Aorta (tissue), 5 donors: ENCODE measurements at regions not wholly inside any gene's neighbourhood (a gene's known extent, or its start where the extent isn't known, plus 50 kb on each side); places are given as distances from the start of the nearest gene placed in this dataset.
A peak's percentile ranks its signal among the peaks of the same experiment; 100 is the strongest.

Experiments
- ATAC-seq: fragments of 200-7000 bp; cut with Tn5 transposase; one replicate; pipeline ENCODE4 v1.9.1; 2022; ENCODE audit warnings: moderate library complexity; ENCODE audit not compliant: low FRiP score
- DNase-seq, 2 donors: peaks; one replicate each; pipeline ENCODE4 v3.0.0-alpha.2; 2020
- H3K27ac ChIP-seq, 2 donors: one replicate each; pipeline ENCODE4 v1.5.1; 2013; ENCODE audit warnings: low read length in 2 of 2, mild to moderate bottlenecking in 2 of 2, moderate library complexity in 2 of 2, control low read depth in 1 of 2, inconsistent platforms in 1 of 2, low read depth in 1 of 2
- H3K27me3 ChIP-seq, 2 donors: one replicate each; pipeline ENCODE4 v1.6.1; 2013; ENCODE audit warnings: control low read depth in 1 of 2, low read length in 1 of 2, mild to moderate bottlenecking in 1 of 2, moderate library complexity in 1 of 2; ENCODE audit not compliant: insufficient read depth in 2 of 2, control insufficient read depth in 1 of 2
- H3K36me3 ChIP-seq, 2 donors: one replicate each; pipeline ENCODE4 v1.6.1; 2013; ENCODE audit warnings: control low read depth in 1 of 2, low read length in 1 of 2, mild to moderate bottlenecking in 1 of 2; ENCODE audit not compliant: insufficient read depth in 2 of 2, control insufficient read depth in 1 of 2
- H3K4me1 ChIP-seq, 2 donors: one replicate each; pipeline ENCODE4 v1.6.1; 2013; ENCODE audit warnings: low read length in 2 of 2, control low read depth in 1 of 2, mild to moderate bottlenecking in 1 of 2, moderate library complexity in 1 of 2; ENCODE audit not compliant: insufficient read depth in 2 of 2, control insufficient read depth in 1 of 2
- H3K4me3 ChIP-seq, 2 donors: one replicate each; pipeline ENCODE4 v1.5.1; 2013; ENCODE audit warnings: low read length in 2 of 2, control low read depth in 1 of 2, mild to moderate bottlenecking in 1 of 2
- H3K9me3 ChIP-seq: one replicate; pipeline ENCODE4 v1.6.1; 2013; ENCODE audit warnings: mild to moderate bottlenecking, low read length; ENCODE audit not compliant: control insufficient read depth
- WGBS, 2 donors: extraction: QIAGEN DNeasy Blood & Tissue Kit; methylation state at CpG; one replicate each; pipeline ENCODE4 v1.1.7; 2013; 5-methylcytosine and 5-hydroxymethylcytosine counted together
- intact Hi-C, 2 donors: fragments of 100-400 bp; cut with DNase I; formaldehyde crosslinking; loops; one replicate each; pipeline versions ENCODE4 v1.14.2 to v1.15.0; 2022
- donor health status: healthy with polysubstance abuse.
- donor health status: Bipolar disorder and iron deficiency.
- donor health status: DM: no; HTN: no; CAD: no.
- donor health status: DM: no; HTN: no; CAD: no.
- donor health status: DM: yes; HTN: yes; CAD: no.

DNA sequence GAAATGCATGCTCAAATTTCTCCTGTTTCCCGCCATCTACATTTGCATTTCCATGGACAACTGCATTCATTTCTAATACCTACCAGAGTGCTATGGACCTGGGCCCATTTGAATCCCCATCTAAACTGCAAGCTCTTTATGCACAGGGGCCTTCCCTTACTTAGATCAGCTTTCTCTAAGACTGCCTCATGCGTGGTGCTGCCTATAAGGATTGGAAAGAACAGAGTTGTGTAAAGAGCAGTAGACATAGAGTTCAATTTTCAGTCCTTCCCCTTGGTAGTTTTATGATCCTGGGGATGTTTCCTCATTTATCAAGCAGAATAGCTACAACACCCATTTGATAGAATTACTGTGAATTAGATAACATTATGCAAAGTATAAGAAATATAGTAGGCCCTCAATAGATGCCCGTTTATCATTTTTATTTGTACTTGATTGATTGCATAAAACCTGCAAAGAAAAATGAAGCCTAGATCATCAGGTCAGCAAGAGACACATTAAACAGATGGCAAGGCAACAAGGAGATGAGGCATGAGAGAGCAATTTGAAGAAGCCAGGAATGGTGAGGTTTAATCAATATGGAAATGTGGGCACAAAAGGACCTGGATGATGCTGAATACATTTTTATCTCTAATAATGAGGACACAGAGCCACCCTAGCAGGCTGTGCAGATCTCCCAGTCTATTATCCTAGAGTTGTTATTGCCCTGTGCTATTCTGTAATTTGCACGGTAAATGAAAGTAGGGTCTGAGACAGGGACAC lies 359.7 kb downstream of the FAM181B start:
- DNase-seq (no peak), ATAC-seq (no peak)
- H3K4me3 ChIP-seq, result no peak overlapping the region
- H3K27ac ChIP-seq, result no peak overlapping the region
- H3K36me3 ChIP-seq, result no peaks in the 10 kb centered on the region
- no peaks in the 10 kb centered on the region for H3K9me3 ChIP-seq
- 81 to 82% methylated on average over 4 of the region's 4 CpGs for WGBS, 2 donors
- intact Hi-C loops, result no loop called here
- H3K27me3 ChIP-seq, result no peaks in the 10 kb centered on the region
- H3K4me1 ChIP-seq, result no peaks in the 10 kb centered on the region

DNA sequence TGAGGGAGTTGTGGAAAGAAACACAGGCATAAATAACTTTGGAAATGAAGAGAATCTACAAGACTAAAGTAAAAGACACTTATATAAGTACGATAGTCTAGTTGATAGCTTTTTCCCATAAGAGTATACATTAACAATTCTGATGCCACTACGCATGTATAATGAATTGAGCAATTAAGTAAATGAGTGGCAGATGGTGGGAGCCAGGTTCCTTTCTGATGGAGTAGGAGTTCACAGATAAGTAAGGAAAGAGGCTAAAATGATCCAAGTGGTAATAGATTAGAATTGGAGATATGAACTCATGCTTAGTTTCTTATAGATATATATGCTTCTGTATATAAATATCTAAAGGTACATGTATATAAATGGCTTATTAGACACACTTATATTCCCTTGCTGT lies 368.3 kb downstream of the FAM181B start:
- ATAC-seq, result no peak
- 41 to 48% methylated on average over 2 of the region's 2 CpGs for WGBS, 2 donors

DNA sequence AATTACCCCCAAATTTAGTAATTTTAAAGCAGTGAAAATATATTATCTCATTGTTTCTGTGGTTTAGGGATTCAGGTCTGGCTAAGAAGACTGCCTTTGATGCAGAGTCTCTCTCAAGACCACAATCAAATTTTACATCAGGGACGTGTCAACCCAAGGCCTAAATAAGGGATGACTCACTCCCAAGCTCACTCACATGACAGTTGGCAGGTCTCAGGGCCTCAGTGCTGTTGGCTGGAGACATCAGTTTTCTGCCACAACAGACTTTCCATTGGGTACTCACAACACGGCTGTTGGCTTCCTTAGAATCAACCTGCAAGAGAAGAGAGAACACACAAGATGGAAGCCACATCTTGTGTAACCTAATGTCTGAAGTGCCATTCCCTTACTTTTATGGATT lies 377.3 kb downstream of the FAM181B start:
- intact Hi-C loops, result no loop called here
- no peaks in the 10 kb centered on the region for H3K36me3 ChIP-seq
- DNase-seq, result no peak
- no peaks in the 10 kb centered on the region for H3K9me3 ChIP-seq
- H3K4me1 ChIP-seq, result no peaks in the 10 kb centered on the region
- no peak overlapping the region for H3K4me3 ChIP-seq
- WGBS, 2 donors, result 60 to 63% methylated on average over 2 of the region's 2 CpGs
- no peak overlapping the region for H3K27ac ChIP-seq
- no peaks in the 10 kb centered on the region for H3K27me3 ChIP-seq
- ATAC-seq, result no peak

More for the DNA sequence above, 368.3 kb downstream of the FAM181B start:
- H3K27ac ChIP-seq, result no peak overlapping the region
- no peak overlapping the region for H3K4me3 ChIP-seq
- no peaks in the 10 kb centered on the region for H3K9me3 ChIP-seq
- DNase-seq, result no peak
- no peaks in the 10 kb centered on the region for H3K4me1 ChIP-seq
- H3K27me3 ChIP-seq, result no peaks in the 10 kb centered on the region
- intact Hi-C loops, result no loop called here
- H3K36me3 ChIP-seq, result no peaks in the 10 kb centered on the region

DNA sequence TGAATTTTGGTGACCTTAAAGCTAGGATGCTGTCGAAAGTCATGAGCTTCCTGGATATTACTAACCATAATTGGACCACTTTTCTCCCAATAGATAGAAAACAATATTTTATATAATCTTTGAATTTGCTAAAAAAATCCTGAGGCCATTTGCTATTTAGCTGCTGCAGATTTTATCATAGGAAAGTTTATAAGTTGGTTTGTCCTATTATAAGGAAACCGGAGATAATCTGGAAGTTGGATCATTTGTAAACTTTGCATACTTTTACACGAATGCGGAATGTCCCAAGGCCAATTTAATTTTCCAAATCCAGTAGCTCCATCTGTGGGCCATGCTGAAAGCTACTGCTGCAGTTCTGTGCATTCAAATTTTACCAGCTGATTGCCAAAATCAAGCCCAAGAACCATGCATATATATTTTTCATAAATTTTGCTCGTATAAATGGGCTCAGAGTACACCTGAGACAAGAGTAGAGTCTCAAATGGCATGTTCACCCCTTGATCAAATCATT lies 378.3 kb downstream of the FAM181B start:
- Histone ChIP-seq H3K4me1 (no peaks in the 10 kb centered on the region), H3K27ac (no peak overlapping the region), H3K9me3 (no peaks in the 10 kb centered on the region), H3K27me3 (no peaks in the 10 kb centered on the region), H3K4me3 (no peak overlapping the region), H3K36me3 (no peaks in the 10 kb centered on the region)
- no peak for DNase-seq
- intact Hi-C loops, result no loop called here
- WGBS, 2 donors, result 66 to 72% methylated on average over 5 of the region's 5 CpGs
- no peak for ATAC-seq

DNA sequence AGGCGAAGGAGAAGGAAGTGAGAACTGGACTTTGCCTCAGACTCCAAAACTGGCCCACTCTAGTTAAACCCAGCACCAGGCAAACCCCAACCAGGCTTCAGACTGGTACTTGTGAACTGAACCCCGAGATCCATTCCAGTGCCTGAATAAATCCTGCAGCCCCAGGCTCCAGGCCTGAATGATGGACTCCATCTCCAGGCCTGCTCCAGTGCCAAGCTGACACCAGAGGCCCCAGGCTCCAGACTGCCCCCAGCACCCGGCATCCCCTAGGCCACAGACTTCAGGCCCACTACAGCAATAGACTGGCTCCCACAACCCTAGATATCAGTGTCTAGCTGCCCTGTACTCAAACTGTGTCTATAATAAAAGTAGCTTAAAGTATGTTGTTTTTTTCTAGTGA lies 406.8 kb downstream of the FAM181B start:
- ATAC-seq (no peak), DNase-seq (peak in 1 of 2 donors; percentile 57)
- 78 to 81% methylated on average over 3 of the region's 3 CpGs for WGBS, 2 donors
- Histone ChIP-seq H3K9me3 (no peaks in the 10 kb centered on the region), H3K4me3 (no peak overlapping the region), H3K4me1 (no peaks in the 10 kb centered on the region), H3K36me3 (no peaks in the 10 kb centered on the region), H3K27ac (no peak overlapping the region), H3K27me3 (no peaks in the 10 kb centered on the region)
- intact Hi-C loops, result no loop called here

DNA sequence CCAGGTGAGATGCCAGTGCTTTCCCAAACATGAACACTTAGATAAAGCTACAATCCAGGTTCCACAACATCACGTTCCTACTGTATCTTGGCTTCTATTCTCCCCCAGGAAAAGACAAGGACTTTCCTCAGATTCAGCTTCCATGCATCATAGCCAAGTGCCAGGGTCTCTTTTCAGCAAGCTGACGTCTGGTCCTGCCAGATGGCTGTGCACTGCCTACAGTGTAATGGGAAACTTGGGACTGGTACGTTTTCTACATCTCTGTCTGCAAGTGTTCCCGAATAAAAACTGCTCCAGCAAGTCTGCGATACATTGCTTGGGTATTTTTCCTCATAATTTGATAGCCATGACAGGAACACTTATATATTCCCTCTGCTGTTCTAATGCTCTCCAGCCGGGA lies 412.5 kb downstream of the FAM181B start:
- Histone ChIP-seq H3K36me3 (no peaks in the 10 kb centered on the region), H3K27ac (no peak overlapping the region), H3K9me3 (no peaks in the 10 kb centered on the region), H3K27me3 (no peaks in the 10 kb centered on the region), H3K4me1 (no peaks in the 10 kb centered on the region), H3K4me3 (no peak overlapping the region)
- ATAC-seq, result no peak
- 58 to 60% methylated on average over 6 of the region's 6 CpGs for WGBS, 2 donors
- intact Hi-C loops, result no loop called here
- DNase-seq, result no peak

DNA sequence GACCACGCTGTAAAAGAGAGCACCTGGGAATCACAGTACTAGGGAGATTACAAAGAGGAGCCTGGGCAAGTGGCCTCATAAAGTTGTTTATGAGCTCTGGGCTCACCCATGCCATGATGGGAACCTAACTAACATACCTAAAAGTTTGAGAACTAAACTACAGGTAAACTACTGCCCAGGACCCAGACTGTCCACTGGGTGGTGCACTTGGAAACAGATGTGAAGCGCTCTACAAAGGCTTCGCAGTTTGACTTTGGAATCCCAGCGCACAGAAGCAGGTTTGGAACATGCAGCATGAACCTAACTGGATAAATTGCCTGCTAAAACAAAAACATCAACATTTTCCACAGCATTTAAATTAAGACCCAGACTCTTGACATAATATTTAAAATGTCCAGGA lies 418.6 kb downstream of the FAM181B start:
- intact Hi-C loops, result no loop called here
- Histone ChIP-seq H3K27me3 (peaks cover 0 to 2% of the 10 kb centered on the region in 2 donors), H3K9me3 (peaks cover 1% of the 10 kb centered on the region), H3K4me1 (no peaks in the 10 kb centered on the region), H3K4me3 (no peak overlapping the region), H3K36me3 (no peaks in the 10 kb centered on the region), H3K27ac (no peak overlapping the region)
- WGBS, 2 donors, result 20 to 30% methylated on average over 4 of the region's 4 CpGs
- DNase-seq, result peak in 1 of 2 donors; percentile 42
- no peak for ATAC-seq

DNA sequence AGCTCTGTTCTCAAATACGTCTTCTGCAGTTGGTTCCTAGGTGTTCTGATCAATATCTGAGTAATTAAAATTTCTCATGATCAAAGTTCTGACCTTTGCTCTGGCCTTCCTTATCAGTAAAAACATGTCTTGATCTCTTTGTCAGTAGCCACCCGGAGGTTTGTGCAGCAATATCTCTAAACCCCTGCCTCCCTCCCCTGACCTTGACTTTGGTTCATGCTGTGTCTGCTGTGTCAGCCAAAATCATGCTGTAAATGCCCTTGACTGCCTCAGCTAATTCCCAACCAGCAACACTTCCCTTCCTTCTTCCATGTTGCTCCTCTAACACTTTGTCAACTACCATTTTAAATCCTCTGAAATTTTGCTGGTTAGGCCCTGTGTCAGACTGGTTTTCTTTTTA lies 424.7 kb downstream of the FAM181B start:
- Histone ChIP-seq H3K4me3 (no peak overlapping the region), H3K27ac (no peak overlapping the region), H3K27me3 (peaks cover 0 to under 1% of the 10 kb centered on the region in 2 donors), H3K36me3 (no peaks in the 10 kb centered on the region), H3K9me3 (peaks cover under 1% of the 10 kb centered on the region), H3K4me1 (no peaks in the 10 kb centered on the region)
- no peak for ATAC-seq
- intact Hi-C loops, result no loop called here
- WGBS, 2 donors, result 41 to 68% methylated on average over 2 of the region's 2 CpGs
- DNase-seq, result no peak

DNA sequence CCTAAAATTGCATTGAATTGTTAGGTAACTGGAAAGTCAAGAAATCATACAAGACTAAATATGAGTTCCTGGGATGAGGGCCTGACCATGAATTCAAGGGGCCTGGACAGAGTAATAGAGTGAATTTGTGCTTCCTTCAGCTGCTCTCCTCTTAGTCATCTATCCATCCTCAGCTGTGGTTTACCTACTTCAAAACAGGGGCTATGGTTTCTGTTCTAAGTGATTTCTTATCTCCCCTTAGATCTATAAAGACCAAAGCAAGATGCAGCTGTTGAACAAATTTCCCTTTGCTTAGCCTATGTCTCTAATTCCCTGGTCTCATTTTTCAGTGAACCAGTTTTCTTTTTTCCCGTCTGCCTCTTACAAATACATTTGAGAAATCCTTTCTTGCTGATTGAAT lies 428.5 kb downstream of the FAM181B start:
- Histone ChIP-seq H3K4me1 (no peaks in the 10 kb centered on the region), H3K4me3 (no peak overlapping the region), H3K27ac (no peak overlapping the region), H3K9me3 (no peaks in the 10 kb centered on the region), H3K27me3 (no peaks in the 10 kb centered on the region), H3K36me3 (no peaks in the 10 kb centered on the region)
- 49 to 54% methylated on average over 1 of the region's 1 CpG for WGBS, 2 donors
- intact Hi-C loops, result no loop called here
- DNase-seq (no peak), ATAC-seq (no peak)
